SU-DHL-6 (cell line): ENCODE measurements at regions not wholly inside any gene's neighbourhood (a gene's known extent, or its start where the extent isn't known, plus 50 kb on each side); places are given as distances from the start of the nearest gene placed in this dataset.

ENCODE experiments used
- H2AFZ ChIP-seq: fragments of 200-600 bp; sonication (generic); 2 replicates; pipeline ENCODE4 v1.6.1; 2014; ENCODE audit warnings: low read depth, mild to moderate bottlenecking, moderate library complexity, mixed read lengths, antibody characterized with exemption, low read length; ENCODE audit not compliant: severe bottlenecking
- H3F3A ChIP-seq: fragments of 200-600 bp; shearing (Covaris generic); 2 replicates; pipeline ENCODE4 v1.6.0; 2016; ENCODE audit warnings: antibody characterized with exemption, mild to moderate bottlenecking; ENCODE audit not compliant: insufficient read depth
- H3K27ac ChIP-seq: fragments of 200-600 bp; sonication (generic); 2 replicates; pipeline ENCODE4 v1.5.1; 2016; ENCODE audit warnings: low read depth, mild to moderate bottlenecking, low read length, moderate library complexity, mixed read lengths
- H3K27me3 ChIP-seq: fragments of 200-600 bp; sonication (generic), shearing (Covaris generic); 2 replicates; pipeline ENCODE4 v1.6.0; 2014; ENCODE audit warnings: mild to moderate bottlenecking, low read length
- H3K36me3 ChIP-seq: fragments of 200-600 bp; sonication (generic); 2 replicates; pipeline ENCODE4 v1.6.1; 2014; ENCODE audit warnings: mild to moderate bottlenecking, low read length, mixed read lengths
- H3K4me2 ChIP-seq: fragments of 300-600, 200-600 bp; shearing (Covaris generic), sonication (generic); 2 replicates; pipeline ENCODE4 v1.6.0; 2014; ENCODE audit warnings: low read length, low read depth, mild to moderate bottlenecking; ENCODE audit not compliant: poor library complexity, severe bottlenecking
- H3K4me3 ChIP-seq: fragments of 200-600 bp; sonication (generic); 2 replicates; pipeline ENCODE4 v1.5.1; 2014; ENCODE audit warnings: antibody characterized with exemption, low read length, mild to moderate bottlenecking, mixed read lengths; ENCODE audit not compliant: insufficient read depth, poor library complexity, severe bottlenecking
- H3K79me2 ChIP-seq: fragments of 200-600 bp; sonication (generic); 2 replicates; pipeline ENCODE4 v1.6.1; 2014; ENCODE audit warnings: mild to moderate bottlenecking, low read length, moderate library complexity; ENCODE audit not compliant: insufficient read depth
- H3K9ac ChIP-seq: fragments of 200-600 bp; sonication (generic); 2 replicates; pipeline ENCODE4 v1.7.0; 2014; ENCODE audit warnings: mild to moderate bottlenecking, low read length
- H3K9me2 ChIP-seq: fragments of 200-600 bp; sonication (generic); replicated peaks from 2 replicates; pipeline ENCODE4 v1.6.1; 2014; ENCODE audit warnings: low read length; ENCODE audit not compliant: insufficient read depth
- H3K9me3 ChIP-seq: fragments of 200-600 bp; sonication (generic); 2 replicates; pipeline ENCODE4 v1.6.1; 2014; ENCODE audit warnings: low read length, mixed read lengths; ENCODE audit not compliant: insufficient read depth
- H4K20me1 ChIP-seq: fragments of 200-600 bp; sonication (generic); 2 replicates; pipeline ENCODE4 v1.6.1; 2014; ENCODE audit warnings: low read depth, mild to moderate bottlenecking, antibody characterized with exemption, low read length, moderate library complexity, mixed read lengths
- CTCF ChIP-seq: fragments of 200-600 bp; sonication (generic); IDR thresholded peaks from one replicate; pipeline ENCODE4 v1.5.1; 2017; ENCODE audit warnings: antibody characterized with exemption, mild to moderate bottlenecking, low read length, moderate library complexity; ENCODE audit not compliant: insufficient read depth, poor library complexity, severe bottlenecking
- EZH2phosphoT487 ChIP-seq: fragments of 200-600 bp; sonication (generic), shearing (Covaris generic); conservative IDR thresholded peaks from 2 replicates; pipeline ENCODE4 v1.6.1; 2018; ENCODE audit warnings: mild to moderate bottlenecking, antibody characterized with exemption, low read length, moderate library complexity, mixed read lengths

- Histone ChIP-seq H3K4me2 (no peak overlapping the region), H3K9ac (no peak overlapping the region)
Observed at GRCh38 chr4:128635955-128636560, 173.4 kb upstream of the JADE1 start.

GRCh38 chr4:128635141-128635954 is 174.2 kb upstream of the JADE1 start:
- Histone ChIP-seq H3K79me2 (no peaks in the 10 kb centered on the region), H3K9ac (no peak overlapping the region), H3K9me2 (no peaks in the 10 kb centered on the region), H3K4me2 (no peak overlapping the region), H3K9me3 (no peaks in the 10 kb centered on the region), H3K27ac (no peak overlapping the region), H4K20me1 (no peaks in the 10 kb centered on the region), H3K27me3 (no peaks in the 10 kb centered on the region), H2AFZ (no peak overlapping the region), H3F3A (no peaks in the 10 kb centered on the region), H3K4me3 (no peak overlapping the region), H3K36me3 (no peaks in the 10 kb centered on the region)
- TF ChIP-seq EZH2phosphoT487 (no peak), CTCF (no peak)

More at GRCh38 chr4:128635955-128636560, 173.4 kb upstream of the JADE1 start:
- H3F3A ChIP-seq: no peaks in the 10 kb centered on the region
- no peak for TF ChIP-seq EZH2phosphoT487
- no peak for TF ChIP-seq CTCF
- no peaks in the 10 kb centered on the region for H4K20me1 ChIP-seq
- H3K36me3 ChIP-seq: no peaks in the 10 kb centered on the region
- no peaks in the 10 kb centered on the region for H3K9me3 ChIP-seq
- no peak overlapping the region for H3K4me3 ChIP-seq
- H3K9me2 ChIP-seq: no peaks in the 10 kb centered on the region
- no peaks in the 10 kb centered on the region for H3K27me3 ChIP-seq
- H3K27ac ChIP-seq: no peak overlapping the region
- no peak overlapping the region for H2AFZ ChIP-seq
- no peaks in the 10 kb centered on the region for H3K79me2 ChIP-seq

- H3K9me3 ChIP-seq: no peaks in the 10 kb centered on the region
- TF ChIP-seq CTCF (no peak), EZH2phosphoT487 (no peak)
- no peak overlapping the region for H3K4me3 ChIP-seq
- no peak overlapping the region for H3K27ac ChIP-seq
- no peaks in the 10 kb centered on the region for H3K27me3 ChIP-seq
- H3K79me2 ChIP-seq: no peaks in the 10 kb centered on the region
- H3K9me2 ChIP-seq: no peaks in the 10 kb centered on the region
- no peak overlapping the region for H3K4me2 ChIP-seq
- H3F3A ChIP-seq: no peaks in the 10 kb centered on the region
- no peaks in the 10 kb centered on the region for H4K20me1 ChIP-seq
- no peak overlapping the region for H3K9ac ChIP-seq
- no peak overlapping the region for H2AFZ ChIP-seq
- no peaks in the 10 kb centered on the region for H3K36me3 ChIP-seq
Observed at GRCh38 chr4:128633067-128633466, 176.4 kb upstream of the JADE1 start.
